Retinal pigment epithelial cell (primary cell): ENCODE measurements at regions not wholly inside any gene's neighbourhood (a gene's known extent, or its start where the extent isn't known, plus 50 kb on each side); places are given as distances from the start of the nearest gene placed in this dataset.
A peak's percentile ranks its signal among the peaks of the same experiment; 100 is the strongest.

Experiments
- DNase-seq: peaks from one replicate; pipeline ENCODE4 v3.0.0-alpha.2; 2010; ENCODE audit warnings: low read depth
- H3K4me3 ChIP-seq: 2 replicates; pipeline ENCODE4 v1.5.1; 2011; ENCODE audit warnings: mild to moderate bottlenecking, low read length, control low read depth, moderate library complexity
- TF ChIP-seq, protein P1 (sequence below): conservative IDR thresholded peaks from 2 replicates; pipeline ENCODE4 v1.5.1; 2011; ENCODE audit warnings: low read depth, low read length, control low read depth, inconsistent platforms

DNA sequence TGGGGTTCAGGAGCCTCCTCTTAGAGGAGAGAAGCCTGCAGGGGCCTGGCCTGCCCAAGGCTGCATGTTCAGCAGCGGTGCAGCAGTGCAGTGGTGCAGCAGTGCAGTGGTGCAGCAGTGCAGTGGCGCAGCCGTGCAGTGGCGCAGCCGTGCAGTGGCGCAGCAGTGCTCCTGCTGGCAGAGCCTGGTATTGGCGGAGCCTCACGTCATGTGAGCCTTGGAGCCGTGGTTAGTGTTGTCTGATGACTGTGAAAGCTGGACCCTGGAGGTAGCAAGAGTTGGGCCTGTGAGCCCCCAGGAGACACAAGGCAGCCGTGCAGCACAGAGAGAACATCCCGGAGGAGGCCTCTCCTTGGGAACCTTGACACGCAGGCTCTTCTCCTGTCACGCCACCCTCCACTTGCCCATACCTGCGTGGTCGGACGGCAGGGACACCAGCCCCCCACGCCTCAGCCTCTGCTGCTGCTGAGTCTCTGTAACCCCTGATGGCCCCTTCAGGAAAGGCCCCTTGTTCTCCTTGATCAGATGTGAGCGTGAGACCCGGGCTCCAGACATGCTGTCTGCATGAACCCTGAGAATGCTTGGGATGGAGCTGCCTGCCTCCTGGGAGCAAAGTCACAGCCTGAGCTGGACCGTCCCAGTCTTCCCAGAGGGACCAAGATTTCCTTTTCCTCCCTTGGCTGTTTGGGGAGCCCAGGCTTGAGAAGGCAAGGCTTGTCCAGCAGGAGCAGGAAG lies 193.7 kb downstream of the KIF26A start:
- H3K4me3 ChIP-seq: no peak overlapping the region
- TF ChIP-seq, protein P1, sequence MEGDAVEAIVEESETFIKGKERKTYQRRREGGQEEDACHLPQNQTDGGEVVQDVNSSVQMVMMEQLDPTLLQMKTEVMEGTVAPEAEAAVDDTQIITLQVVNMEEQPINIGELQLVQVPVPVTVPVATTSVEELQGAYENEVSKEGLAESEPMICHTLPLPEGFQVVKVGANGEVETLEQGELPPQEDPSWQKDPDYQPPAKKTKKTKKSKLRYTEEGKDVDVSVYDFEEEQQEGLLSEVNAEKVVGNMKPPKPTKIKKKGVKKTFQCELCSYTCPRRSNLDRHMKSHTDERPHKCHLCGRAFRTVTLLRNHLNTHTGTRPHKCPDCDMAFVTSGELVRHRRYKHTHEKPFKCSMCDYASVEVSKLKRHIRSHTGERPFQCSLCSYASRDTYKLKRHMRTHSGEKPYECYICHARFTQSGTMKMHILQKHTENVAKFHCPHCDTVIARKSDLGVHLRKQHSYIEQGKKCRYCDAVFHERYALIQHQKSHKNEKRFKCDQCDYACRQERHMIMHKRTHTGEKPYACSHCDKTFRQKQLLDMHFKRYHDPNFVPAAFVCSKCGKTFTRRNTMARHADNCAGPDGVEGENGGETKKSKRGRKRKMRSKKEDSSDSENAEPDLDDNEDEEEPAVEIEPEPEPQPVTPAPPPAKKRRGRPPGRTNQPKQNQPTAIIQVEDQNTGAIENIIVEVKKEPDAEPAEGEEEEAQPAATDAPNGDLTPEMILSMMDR: peak; percentile 21
- no peak for DNase-seq

DNA sequence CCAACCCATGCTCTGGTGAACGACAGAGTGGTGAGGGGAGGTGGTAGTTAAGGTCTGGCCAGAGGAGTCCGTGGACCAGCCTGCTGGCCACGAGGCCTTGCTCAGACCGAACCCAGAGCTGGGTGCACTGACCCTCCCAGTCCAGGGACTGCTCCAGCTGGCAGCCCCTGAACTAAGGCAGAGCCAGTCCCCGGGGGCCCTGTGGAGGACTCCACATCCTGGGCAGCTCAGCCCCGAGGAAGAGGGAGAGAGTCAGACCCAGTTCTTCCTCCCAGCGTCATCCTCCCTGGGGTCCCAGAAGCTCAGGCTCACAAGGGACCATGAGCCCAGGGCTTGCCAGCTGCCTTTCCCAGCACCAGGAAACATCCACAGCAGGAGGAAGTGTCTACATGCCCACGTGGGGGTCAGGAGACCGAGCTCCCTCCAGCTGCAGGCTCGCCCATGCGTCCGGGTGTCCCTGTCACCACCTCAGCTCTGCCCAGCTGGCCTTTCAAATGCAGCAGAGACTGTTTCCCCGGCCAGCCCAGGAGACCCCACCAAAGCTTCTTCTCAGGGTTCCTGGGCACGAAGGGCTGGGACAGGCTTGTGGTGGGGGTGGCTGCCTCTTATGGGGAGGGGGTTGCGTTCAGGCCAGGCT lies 194.4 kb downstream of the KIF26A start:
- no peak overlapping the region for H3K4me3 ChIP-seq
- TF ChIP-seq, protein P1: no peak
- no peak for DNase-seq

DNA sequence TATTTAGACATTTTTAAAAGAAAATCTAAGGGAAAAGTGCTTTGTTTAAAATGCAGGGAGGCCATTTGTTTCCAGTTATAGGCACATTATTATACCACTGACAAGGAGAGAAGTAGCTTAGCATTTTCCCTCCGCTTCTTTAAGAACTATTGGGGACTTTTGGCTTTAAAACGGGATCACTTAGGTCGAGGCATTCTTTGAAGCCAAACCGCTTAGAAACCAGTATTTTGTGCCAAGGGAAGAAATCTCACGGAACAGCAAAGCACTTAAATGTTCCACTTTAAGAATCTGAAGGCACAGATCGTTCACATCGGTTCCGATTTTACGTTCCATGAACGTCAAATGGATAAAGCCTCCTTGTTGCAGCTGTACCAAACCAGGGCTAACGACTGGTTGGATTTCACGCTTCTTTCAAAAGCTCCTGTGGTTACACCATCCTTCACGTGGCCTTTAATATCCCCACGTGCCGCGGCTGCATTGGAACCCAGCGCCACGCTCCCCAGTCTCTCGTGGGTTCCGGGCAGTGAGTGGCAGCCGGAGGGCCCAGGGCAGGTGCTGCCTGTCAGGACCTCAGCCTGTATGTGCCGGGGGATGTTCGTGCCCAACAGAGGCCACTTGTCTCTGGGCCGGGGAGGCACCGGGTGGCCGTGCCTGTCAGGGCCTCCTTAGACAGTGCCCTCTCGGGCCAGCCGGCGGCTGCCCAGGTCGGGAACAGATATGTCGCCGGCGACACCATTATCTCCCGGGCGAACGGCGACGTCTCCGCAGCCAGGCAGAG lies 195.4 kb downstream of the KIF26A start:
- no peak overlapping the region for H3K4me3 ChIP-seq
- TF ChIP-seq, protein P1: no peak
- DNase-seq: no peak

DNA sequence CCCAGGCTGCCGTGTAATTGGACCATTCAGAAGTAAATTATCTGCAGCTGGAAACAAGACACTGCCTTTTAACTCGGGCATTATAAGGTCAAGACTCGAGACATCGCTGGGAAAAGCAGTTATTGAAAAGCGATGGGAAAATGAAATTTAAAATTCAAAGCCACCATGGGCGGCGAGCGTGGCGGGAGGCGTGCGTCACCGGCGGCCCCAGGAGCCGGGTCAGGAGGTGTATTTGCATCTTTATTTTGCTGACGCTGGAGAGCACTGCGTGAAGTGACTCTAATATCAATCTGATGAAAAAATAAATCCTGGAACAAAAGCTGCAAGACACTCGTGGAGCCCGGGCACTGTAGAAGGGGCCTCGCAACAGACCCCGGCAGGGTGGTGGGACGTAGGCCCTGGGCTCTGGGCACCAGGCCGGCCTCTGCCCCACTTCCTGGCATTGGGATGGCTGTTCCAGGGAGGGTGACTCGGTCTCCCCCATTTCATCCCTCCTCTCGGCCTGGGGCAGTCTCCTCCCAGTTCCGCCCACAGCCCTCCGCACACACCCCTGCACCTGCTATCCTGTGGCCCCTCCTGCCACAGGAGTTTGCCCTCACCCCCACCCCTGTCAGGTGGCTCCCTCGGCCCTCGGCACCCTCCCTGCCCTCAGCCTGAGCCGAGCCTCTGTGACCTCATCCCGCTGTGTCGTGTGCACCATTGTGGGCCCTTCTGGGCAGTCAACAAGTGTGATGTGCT lies 196.2 kb downstream of the KIF26A start:
- TF ChIP-seq, protein P1: no peak
- no peak for DNase-seq
- no peak overlapping the region for H3K4me3 ChIP-seq

DNA sequence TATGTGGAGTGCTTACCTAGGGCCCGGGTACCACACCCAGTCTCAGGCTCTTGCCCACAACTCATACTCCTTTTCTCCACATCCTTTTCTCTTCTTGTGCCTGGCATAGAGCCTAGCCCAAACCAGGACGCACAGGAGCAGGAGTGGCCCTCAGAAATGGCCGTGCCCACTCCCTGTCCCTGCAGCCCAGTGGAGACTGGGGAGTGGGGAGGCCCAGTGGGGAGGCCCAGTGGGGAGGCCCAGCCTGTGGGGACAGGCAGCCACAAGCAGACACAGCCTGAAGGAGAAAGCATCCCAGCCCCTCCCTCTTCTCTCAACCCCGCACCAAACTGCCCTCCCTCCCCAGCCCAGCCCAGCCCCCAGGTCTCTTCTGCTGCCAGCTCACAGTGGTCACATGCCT lies 196.8 kb downstream of the KIF26A start:
- TF ChIP-seq, protein P1: no peak
- no peak overlapping the region for H3K4me3 ChIP-seq
- no peak for DNase-seq

DNA sequence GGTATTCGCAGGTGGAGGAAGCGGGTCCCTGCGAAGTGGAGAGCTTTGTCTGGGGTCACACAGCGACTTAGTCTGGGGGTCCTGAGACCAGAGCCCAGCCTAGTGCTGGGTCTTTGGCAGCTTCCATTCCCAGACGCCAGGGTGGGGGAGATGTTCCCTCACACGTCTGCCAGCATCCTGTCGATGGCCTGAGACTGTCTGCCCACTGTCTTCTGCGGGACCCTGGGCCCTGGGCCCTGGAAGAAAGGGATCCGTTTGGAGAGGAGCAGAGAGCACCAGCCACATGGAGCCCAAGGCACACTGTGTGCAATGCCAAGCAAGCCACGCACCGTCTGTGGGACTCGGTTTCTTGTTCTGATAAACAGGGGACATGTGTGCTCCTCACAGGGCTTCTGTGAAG lies 197.2 kb downstream of the KIF26A start:
- TF ChIP-seq, protein P1: no peak
- no peak overlapping the region for H3K4me3 ChIP-seq
- DNase-seq: no peak
